ENCODE measurements at regions not wholly inside any gene's neighbourhood (a gene's known extent, or its start where the extent isn't known, plus 50 kb on each side); places are given as distances from the start of the nearest gene placed in this dataset.

DNA sequence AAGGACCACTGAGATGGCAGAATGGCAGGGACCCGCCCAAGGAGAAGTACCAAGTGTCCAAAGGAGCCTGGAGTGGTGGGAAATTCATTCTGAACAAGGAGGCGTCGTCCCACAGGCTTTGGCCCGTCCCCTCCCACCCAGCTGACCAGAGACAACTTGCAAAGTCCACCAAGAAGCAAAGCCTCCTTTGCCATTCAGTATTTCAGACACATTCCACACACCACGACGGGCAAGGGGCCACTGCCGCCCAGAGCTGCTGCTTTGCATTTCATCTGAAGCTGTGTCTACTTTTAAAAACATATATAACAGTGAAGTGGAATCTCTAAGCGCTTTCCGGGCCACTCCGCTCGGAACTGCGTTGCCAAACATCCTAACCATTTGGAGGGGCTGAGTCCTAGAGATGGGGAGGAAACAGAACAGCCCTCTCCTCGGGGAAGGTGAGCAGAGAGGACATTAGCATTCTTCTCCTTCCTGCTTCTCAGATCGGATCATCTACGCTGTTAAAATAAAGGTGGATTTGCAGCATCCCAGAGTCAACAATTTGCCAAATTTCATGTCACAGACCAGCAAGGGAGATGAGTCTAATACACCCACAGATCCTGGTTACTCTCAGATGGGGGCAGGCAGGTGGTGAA is 89.0 kb upstream of the ZNF507 start:
- no peak for DNase-seq

DNA sequence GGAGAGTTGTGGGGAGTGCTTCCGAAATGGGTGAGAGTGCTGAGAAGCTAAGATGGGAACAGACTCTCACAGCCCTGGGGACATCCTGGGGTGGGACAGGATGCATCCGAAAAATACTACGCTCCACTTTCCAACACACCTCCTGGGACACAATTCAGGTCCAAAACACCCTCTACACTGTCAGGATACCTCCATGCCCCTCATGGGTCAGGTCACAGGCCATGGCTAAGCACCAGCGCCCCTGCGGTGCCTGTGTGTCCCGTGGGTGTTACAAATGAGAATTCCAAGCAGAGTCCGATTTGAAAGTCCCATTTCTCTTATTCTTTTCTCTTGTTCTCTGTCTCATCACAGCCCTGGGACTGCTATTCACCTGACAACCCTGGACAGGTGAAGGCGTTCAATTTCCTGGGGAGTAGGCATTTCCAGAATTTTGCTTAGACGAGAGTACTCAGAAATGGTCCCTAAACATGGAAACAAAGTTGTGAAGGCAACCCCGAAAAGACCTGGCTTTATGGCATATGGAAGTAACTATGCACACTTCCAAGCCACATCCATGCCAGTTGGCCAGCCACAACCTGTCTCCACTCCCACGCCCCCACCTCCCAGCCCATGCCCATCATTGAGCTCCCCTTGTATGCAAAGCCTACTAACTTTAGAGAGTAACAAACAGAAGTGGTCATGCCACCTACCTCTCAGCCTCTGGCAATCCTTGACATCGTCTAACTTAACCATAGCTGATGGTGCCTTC is 87.9 kb upstream of the ZNF507 start:
- no peak for DNase-seq

DNA sequence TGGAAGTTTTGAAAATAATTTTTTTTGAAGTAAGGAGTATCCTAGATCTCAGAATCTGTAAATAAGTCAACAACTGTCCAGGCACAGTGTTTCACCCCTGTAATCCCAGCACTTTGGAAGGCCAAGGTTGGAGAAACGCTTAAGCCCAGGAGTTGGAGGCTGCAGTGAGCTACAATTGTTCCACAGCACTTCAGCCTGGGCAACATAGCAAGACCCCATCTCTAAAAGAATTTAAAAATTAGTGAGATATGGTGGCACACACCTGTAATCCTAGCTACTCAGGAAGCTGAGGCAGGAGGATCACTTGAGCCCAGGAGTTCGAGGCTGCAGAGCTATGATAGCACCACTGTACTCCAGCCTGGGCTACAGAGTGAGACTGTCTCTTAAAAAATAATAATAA is 87.2 kb upstream of the ZNF507 start:
- DNase-seq: no peak

DNA sequence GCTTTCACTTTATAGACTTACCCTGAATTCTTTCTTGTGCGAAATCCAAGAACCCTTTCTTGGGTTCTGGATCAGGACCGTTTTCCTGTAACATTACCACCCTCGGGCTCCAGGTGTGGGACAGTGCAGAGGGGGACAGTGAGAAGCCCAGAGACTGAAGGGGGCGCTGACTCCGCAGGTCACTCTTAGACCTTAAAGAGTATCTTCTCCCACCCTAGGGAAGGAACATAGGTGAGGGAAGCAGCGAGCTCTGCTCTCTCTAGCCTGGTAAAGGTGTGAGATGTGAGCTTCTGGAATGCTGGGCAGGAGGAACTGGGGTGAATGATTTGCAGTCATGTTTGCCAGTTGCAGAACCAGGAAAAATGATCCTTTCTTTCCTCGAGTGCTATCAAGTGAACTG is 80.8 kb upstream of the ZNF507 start:
- no peak for DNase-seq

DNA sequence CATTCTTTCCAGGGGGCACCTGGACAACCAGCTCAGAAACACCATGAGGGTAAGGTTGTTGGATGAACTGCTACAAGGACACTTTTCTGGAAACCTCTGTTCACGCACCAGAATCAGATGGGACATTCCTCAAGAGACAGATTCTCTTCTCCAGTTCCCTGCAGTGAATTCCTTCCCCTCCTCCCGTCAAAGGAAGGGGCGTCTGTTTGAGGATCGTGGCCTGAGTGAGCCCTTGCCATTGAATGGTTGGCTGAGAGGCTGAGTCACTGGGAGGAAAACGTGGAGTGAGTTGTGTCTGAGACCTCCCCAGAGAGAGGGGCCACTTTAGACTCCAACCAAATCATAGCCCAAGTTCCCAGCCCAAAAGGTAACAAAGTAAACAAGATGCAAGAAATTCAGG is 79.4 kb upstream of the ZNF507 start:
- no peak for DNase-seq

DNA sequence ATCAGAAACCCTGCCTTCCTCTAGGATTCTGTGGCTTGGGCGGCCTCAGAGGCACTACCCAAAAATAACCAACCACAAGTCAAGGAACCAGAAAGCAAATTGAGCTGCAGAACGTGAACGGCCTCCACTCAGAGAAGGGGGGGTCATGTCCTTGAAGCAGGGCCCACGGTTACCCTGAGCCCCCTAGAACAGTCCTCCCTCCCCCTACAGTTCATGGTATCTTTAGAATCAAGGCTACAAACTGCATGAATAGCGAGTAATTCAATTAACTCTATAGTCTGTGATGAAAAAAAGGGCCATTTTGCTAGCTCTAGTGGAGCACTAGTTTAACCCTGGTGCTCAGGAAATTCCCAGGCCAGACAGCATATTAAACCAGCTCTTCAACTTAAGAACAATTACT is 79.0 kb upstream of the ZNF507 start:
- DNase-seq: no peak

DNA sequence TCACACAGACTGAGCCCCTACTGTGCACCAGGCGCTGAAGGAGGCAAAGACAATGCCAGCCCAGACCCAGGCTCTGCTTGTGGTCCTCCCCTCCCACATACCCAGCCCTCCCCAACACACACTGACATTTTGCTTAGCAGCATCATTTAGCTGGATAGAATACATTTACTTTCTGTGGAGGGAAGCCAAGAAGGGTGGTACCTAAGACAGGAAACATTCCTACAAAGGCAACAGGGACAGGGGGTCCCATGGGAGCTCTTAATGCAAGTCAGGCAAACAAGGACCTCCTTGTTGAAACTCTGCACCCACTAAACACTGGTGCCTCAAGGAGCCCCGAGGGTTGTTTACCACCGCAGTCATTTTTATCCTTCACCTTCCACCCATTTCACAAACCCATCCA is 77.0 kb upstream of the ZNF507 start:
- no peak for DNase-seq

DNA sequence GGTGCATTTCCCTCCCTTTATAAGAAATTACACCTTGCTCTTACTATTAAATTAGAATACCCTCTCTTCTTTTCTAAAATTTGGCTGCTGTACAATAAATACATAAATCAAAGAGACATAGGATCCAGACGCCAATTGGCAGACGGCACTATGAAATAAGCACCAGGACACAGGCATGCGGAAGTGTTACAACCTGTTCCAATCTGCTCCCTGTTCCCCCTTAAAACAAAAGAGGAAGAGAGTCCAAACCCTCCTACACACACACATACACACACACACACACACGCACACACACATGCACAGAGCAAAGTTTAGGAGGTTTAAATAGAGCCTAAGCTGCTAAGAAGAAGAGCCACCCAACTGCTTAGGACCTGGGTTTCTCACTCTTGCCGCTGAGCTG is 75.6 kb upstream of the ZNF507 start:
- DNase-seq: no peak

DNA sequence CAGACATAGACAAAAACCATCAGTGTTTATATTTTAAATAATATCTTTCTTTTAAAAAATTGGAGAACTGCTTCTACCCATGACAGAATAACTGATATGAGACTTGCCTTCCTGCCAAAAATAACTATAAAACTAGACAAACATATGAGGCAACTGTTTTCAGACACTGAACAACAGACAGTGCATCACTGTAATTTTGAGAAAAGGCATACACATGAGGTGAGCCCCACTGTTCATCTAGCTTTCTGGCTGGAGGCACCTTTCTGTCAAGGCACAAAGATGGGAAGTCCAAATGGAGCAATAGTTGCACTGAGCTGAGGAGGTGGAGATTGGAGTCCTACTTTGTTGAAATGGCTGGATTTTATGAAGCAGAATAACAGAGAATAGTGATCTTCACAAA is 71.9 kb upstream of the ZNF507 start:
- DNase-seq: no peak

DNA sequence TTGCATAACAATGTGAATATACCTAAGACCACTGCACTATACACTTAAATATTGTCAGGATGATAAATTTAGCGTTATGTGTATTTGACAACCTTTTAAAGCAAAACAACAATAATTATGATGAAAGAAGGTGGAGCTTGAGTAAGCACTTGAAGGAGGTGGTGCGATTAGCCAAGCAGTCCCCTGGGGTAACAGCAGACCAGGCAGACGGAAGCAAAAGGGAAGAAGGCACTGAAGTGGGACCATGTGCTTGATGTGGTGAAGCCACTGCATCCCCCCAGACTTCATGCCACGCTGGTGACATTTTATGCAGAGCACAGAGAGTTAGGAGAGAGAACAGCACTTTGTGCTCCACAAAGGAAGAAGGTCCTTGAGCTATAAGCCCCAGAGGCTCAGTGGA is 58.3 kb upstream of the ZNF507 start:
- DNase-seq: no peak

DNA sequence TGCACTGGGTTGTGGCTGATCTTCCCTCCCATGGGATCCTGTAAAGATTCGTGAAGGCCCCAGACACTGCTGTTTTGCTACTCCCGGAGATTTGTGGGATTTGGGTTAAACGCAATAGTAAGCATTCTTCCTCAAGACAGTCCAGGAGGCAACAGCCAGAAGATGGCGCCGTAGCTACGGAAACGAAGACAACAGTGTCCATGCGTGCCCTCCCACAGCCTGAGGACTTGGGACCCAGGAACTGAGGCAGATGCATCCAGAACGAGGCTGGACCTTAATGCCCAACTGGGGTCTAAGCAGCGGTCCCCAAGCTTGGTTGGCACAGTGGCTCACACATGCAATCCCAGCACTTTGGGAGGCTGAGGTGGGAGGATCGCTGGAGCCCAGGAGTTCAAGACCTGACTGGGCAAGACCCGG is 57.6 kb upstream of the ZNF507 start:
- peak; percentile 68 for DNase-seq

DNA sequence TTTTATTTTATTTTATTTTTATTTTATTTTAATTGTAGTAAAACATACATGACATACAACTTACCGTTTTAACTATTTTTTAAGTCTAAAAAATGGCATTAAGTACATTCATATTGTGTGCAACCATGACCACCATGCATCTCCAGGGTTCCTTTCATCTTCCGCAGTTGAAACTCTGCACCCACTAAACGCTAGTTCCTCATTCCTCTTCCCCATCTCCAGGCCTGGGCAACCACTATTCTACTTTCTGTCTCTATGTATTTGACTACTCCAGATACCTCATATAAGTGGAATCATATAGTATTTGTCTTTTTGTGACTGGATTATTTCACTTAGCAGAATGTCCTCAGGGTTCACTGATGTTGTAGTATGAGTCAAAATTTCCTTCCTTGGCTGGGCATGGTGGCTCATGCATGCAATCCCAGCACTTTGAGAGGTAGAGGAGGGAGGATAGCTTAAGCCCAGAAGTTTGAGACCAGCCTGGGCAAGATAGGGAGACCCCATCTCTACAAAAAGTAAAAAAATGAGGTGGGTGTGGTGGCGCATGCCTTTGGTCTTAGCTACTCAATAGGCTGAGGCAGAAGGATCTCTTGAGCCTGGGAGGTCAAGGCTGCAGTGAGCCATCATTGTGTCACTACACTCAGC is 55.7 kb upstream of the ZNF507 start:
- DNase-seq: no peak

DNA sequence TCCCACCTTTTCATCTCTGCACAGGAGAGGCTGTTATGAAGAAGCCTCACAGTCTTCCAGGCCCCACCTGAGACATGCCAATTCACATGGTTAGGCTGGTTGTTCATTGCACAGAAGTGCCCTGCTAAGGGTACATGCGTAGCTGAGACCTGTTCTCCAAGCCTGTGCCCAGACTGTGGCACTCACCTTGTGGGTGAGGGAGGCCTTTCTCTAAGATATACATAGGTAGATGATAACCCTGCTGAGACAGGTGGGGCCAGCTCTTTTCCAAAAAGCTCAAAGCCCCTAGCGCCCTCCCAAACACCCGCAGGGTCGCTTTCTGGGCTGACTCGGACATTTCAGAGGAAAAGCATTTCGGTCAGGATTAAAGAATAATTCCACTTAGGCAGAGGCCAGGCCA is 53.5 kb upstream of the ZNF507 start:
- DNase-seq: no peak

DNA sequence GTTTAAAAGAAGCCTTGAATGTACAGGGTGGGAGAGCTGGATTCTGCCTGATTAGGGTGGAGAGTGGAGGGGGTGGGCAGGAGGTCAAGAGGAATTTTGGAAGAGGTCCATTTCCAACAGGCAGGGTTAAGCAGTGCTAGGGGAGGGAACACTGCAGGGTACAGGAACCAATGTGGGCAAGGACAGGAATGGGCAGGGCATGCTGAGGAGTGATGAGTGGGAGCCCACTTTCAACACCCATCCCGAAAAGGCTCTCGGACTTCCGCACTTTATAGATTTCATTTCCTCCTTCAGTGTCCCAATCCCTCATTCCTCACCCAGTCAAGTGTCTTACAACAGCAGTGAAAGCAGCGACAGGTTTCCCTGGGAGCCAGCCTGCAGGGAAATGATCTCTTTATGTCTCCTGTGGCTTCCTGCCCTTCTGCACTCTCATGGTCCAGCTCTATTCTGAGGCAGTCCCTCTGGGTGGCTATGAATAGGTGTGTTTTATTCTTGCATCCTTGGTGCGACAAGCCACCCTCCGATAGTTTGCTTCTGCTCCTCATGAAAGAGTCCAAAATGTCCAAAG is 50.5 kb upstream of the ZNF507 start:
- no peak for DNase-seq
